ENCODE measurements at regions not wholly inside any gene's neighbourhood (a gene's known extent, or its start where the extent isn't known, plus 50 kb on each side); places are given as distances from the start of the nearest gene placed in this dataset.

DNA sequence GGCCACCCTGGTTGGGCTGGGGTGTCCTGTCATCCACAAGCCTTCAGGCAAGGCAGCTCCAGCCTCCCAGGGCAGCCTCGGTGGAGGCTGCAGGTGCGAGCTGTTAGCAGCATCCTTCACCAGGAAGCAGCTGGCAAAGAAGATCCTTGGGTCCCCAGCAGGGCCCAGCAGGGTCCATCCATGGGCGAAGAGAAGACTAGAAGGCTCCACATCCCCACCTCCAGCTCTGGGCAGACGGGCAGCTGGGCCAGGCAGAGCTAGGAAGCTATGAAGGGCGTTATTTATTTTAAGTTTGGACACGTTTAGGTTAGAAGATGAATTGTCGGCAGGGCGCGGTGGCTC, 348.5 kb downstream of the TCERG1L start:
- TF ChIP-seq, protein P1, sequence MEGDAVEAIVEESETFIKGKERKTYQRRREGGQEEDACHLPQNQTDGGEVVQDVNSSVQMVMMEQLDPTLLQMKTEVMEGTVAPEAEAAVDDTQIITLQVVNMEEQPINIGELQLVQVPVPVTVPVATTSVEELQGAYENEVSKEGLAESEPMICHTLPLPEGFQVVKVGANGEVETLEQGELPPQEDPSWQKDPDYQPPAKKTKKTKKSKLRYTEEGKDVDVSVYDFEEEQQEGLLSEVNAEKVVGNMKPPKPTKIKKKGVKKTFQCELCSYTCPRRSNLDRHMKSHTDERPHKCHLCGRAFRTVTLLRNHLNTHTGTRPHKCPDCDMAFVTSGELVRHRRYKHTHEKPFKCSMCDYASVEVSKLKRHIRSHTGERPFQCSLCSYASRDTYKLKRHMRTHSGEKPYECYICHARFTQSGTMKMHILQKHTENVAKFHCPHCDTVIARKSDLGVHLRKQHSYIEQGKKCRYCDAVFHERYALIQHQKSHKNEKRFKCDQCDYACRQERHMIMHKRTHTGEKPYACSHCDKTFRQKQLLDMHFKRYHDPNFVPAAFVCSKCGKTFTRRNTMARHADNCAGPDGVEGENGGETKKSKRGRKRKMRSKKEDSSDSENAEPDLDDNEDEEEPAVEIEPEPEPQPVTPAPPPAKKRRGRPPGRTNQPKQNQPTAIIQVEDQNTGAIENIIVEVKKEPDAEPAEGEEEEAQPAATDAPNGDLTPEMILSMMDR (IDR thresholded peaks at IDR 0.05) = no peak
- ATAC-seq (no peak), DNase-seq (no peak)
- no peaks in the 10 kb centered on the region for H3K9me3 ChIP-seq
- no peak overlapping the region for H3K4me3 ChIP-seq
- no peaks in the 10 kb centered on the region for H3K4me1 ChIP-seq (ENCODE audit: low read depth)
- intact Hi-C loops (cut with DNase I, micrococcal nuclease) = no loop called here
- H3K36me3 ChIP-seq (ENCODE audit: low read depth) = no peaks in the 10 kb centered on the region

DNA sequence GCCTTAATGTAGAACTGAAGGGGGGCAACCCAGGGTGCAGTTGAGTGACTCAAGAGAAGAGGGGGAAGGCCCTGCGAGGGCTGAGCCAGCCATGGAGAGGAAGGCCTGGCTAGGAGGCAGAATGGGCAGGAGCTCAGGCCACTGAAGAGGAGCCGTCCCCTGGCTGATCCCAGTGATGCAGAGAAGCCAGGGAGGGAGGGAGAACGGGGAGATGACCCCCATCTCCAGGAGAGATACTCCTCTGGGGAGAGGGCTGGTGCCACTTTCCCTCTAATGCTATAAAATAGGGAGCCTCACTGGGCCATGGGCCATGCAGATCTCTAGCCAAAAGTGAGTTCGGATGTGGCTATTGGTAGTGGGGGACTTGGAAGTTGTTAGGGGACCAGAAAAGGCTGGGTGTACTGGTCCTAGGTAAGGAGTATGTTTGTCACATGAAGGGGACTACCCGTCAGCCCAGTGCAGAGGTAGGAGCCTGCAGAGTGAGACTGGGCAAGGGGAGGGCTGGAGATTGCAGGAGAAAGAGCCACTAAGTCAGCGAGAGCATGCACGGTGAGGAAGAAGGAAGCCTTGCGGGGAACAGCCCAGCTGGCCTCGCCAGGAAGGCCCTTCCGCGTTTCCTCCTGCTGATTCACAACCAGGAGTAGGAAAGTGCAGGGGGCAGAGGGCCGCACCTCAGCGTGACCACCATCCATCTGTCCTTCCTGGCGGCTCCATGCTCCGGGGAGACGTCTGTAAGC, 347.6 kb downstream of the TCERG1L start:
- no peaks in the 10 kb centered on the region for H3K9me3 ChIP-seq
- intact Hi-C loops (cut with DNase I, micrococcal nuclease) = no loop called here

DNA sequence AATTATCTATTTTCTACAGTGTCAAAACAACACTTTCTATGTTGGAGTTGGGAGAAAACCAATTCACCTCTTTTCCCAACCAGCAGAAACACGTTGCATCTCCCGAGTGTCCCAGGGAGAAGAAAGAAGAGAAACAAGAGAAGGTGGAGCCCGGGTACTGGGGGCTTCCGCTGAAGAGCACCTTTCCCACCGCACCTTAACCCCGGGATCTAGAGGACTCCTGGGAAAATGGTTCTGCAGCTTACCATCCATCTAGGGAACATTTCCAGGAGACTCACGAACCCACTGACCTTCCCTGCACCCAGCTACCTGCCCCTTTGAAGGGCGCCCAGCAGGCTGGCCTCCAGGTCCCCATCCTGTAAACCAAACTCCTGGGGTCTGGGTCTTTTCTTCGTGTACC, 346.8 kb downstream of the TCERG1L start:
- no peaks in the 10 kb centered on the region for H3K36me3 ChIP-seq (ENCODE audit: low read depth)
- ATAC-seq (no peak), DNase-seq (no peak)
- H3K4me3 ChIP-seq = no peak overlapping the region
- TF ChIP-seq, protein P1 (IDR thresholded peaks at IDR 0.05) = no peak
- H3K9me3 ChIP-seq = no peaks in the 10 kb centered on the region
- intact Hi-C loops (cut with DNase I, micrococcal nuclease) = no loop called here
- no peaks in the 10 kb centered on the region for H3K4me1 ChIP-seq (ENCODE audit: low read depth)

More for the DNA sequence above, 347.6 kb downstream of the TCERG1L start:
- TF ChIP-seq, protein P1 (IDR thresholded peaks at IDR 0.05) = no peak
- no peak overlapping the region for H3K4me3 ChIP-seq
- ATAC-seq = no peak
- DNase-seq = no peak
- H3K36me3 ChIP-seq (ENCODE audit: low read depth) = no peaks in the 10 kb centered on the region
- no peaks in the 10 kb centered on the region for H3K4me1 ChIP-seq (ENCODE audit: low read depth)

DNA sequence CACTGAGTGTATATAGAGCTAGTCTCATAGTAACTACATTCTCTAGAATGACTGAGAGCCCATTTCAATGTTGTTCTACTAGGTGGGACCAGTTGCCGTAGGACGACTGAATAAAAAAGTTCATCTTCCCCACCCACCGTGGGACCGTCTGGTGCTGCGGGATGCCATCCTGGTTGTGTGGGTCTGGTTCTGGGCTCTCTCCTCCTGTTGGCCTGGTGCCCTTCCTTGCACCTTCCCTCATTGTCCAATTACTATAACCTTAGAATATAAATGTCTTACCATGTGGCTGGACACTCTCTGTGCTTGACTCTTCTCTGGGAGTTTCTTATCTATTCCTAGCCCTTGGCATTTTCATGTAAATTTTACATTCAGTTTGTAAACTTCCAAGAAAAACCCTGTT, 344.4 kb downstream of the TCERG1L start:
- H3K36me3 ChIP-seq (ENCODE audit: low read depth) = no peaks in the 10 kb centered on the region
- H3K9me3 ChIP-seq = no peaks in the 10 kb centered on the region
- ATAC-seq (no peak), DNase-seq (no peak)
- H3K4me3 ChIP-seq = no peak overlapping the region
- intact Hi-C loops (cut with DNase I, micrococcal nuclease) = no loop called here
- no peaks in the 10 kb centered on the region for H3K4me1 ChIP-seq (ENCODE audit: low read depth)
- TF ChIP-seq, protein P1 (IDR thresholded peaks at IDR 0.05) = no peak

DNA sequence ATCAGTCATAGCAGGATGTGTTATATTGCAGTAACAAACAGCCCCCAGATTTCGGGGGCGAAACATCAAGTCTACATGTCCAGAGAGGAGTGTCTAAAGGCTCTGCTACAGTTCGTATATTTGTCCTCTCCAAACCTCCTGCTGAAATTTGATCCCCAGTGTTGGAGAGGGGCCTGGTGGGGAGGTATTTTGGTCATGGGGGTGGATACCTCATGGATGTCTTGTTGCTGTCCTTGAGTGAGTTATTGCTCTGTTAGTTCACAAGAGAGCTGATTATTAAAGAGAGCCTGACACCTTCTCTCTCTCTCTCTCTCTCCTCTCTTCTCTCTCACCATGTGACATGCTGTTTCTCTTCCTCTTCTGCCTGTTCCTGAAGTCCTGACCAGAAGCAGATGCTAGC, 343.7 kb downstream of the TCERG1L start:
- Histone ChIP-seq H3K4me1 (ENCODE audit: low read depth) (no peaks in the 10 kb centered on the region), H3K9me3 (peaks cover 3% of the 10 kb centered on the region), H3K4me3 (no peak overlapping the region), H3K36me3 (ENCODE audit: low read depth) (no peaks in the 10 kb centered on the region)
- no peak for DNase-seq
- TF ChIP-seq, protein P1 (IDR thresholded peaks at IDR 0.05) = no peak
- intact Hi-C loops (cut with DNase I, micrococcal nuclease) = no loop called here
- ATAC-seq = no peak

DNA sequence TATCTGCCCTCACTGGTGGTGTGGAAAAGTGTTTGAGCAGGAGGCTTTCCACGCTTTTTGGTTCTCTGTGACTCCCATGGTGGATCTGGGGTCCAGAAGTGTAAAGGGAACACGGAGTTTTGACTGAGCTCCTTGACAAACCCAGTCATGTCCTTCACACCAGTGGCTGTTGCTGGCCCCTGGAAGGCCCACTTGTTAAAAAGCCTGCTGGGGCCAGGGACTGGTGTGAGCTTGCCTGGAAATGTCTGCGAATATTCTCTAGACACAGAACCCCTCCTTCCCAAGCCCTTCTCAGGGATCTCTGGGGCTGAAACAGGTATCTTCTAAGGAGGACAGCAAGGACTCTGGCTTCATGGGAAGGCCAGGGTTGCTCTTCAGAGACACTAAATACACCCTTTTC, 343.0 kb downstream of the TCERG1L start:
- DNase-seq (no peak), ATAC-seq (no peak)
- no peaks in the 10 kb centered on the region for H3K36me3 ChIP-seq (ENCODE audit: low read depth)
- intact Hi-C loops (cut with DNase I, micrococcal nuclease) = no loop called here
- H3K4me1 ChIP-seq (ENCODE audit: low read depth) = no peaks in the 10 kb centered on the region
- no peak overlapping the region for H3K4me3 ChIP-seq
- TF ChIP-seq, protein P1 (IDR thresholded peaks at IDR 0.05) = no peak
- peaks cover 7% of the 10 kb centered on the region for H3K9me3 ChIP-seq
